ENCODE measurements at regions not wholly inside any gene's neighbourhood (a gene's known extent, or its start where the extent isn't known, plus 50 kb on each side); places are given as distances from the start of the nearest gene placed in this dataset.

DNA sequence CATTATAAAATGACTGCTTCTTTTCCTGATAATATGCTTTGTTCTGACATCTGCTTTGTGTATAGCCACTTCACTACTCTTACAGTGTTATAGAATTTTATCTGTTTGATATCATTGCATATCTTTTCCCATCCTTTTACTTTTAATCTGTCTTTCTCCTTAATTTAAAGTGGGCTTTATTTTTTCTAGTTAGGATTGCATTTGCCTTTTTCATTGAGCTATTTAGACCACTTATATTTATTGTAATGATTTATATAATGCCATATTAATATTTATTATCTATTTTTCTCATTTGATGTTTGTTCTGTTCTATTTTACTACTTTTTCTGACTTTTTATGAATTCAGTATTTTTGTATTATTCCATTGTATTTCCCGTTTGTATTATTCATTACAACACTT is 758.7 kb downstream of the TMEM182 start:
- no peak for TF ChIP-seq ATF3 (IDR thresholded peaks at IDR 0.05)
- TF ChIP-seq, protein P1, sequence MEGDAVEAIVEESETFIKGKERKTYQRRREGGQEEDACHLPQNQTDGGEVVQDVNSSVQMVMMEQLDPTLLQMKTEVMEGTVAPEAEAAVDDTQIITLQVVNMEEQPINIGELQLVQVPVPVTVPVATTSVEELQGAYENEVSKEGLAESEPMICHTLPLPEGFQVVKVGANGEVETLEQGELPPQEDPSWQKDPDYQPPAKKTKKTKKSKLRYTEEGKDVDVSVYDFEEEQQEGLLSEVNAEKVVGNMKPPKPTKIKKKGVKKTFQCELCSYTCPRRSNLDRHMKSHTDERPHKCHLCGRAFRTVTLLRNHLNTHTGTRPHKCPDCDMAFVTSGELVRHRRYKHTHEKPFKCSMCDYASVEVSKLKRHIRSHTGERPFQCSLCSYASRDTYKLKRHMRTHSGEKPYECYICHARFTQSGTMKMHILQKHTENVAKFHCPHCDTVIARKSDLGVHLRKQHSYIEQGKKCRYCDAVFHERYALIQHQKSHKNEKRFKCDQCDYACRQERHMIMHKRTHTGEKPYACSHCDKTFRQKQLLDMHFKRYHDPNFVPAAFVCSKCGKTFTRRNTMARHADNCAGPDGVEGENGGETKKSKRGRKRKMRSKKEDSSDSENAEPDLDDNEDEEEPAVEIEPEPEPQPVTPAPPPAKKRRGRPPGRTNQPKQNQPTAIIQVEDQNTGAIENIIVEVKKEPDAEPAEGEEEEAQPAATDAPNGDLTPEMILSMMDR (IDR thresholded peaks at IDR 0.05; ENCODE audit: low read depth, low read length, missing input control): no peak
- TF ChIP-seq RAD21 (IDR thresholded peaks at IDR 0.05): no peak
- TF ChIP-seq JUND (IDR thresholded peaks at IDR 0.05): no peak
- TF ChIP-seq TAF1 (conservative IDR thresholded peaks at IDR 0.05): no peak
- TF ChIP-seq HNF4A (conservative IDR thresholded peaks at IDR 0.05): no peak
- TF ChIP-seq, protein P2, sequence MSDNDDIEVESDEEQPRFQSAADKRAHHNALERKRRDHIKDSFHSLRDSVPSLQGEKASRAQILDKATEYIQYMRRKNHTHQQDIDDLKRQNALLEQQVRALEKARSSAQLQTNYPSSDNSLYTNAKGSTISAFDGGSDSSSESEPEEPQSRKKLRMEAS (IDR thresholded peaks at IDR 0.05): no peak
- TF ChIP-seq SP1 (IDR thresholded peaks at IDR 0.05): no peak
- TF ChIP-seq FOXA2 (IDR thresholded peaks at IDR 0.05): no peak
- no peak for TF ChIP-seq EGR1 (IDR thresholded peaks at IDR 0.05; ENCODE audit: low read depth in 2 of 2)
